ENCODE measurements at regions not wholly inside any gene's neighbourhood (a gene's known extent, or its start where the extent isn't known, plus 50 kb on each side); places are given as distances from the start of the nearest gene placed in this dataset.

- TF ChIP-seq USF1 (IDR thresholded peaks at IDR 0.05) = no peak
- TF ChIP-seq RAD21 (IDR thresholded peaks at IDR 0.05; ENCODE audit: low read depth) = no peak
- TF ChIP-seq YY1 (IDR thresholded peaks at IDR 0.05; ENCODE audit: low read depth) = no peak
- no peak for TF ChIP-seq EGR1 (IDR thresholded peaks at IDR 0.05)
- no peak for TF ChIP-seq EP300 (IDR thresholded peaks at IDR 0.05; ENCODE audit: borderline replicate concordance)
- no peak for TF ChIP-seq CEBPB (IDR thresholded peaks at IDR 0.05)
- TF ChIP-seq MAX (IDR thresholded peaks at IDR 0.05) = no peak
- TF ChIP-seq FOXM1 (IDR thresholded peaks at IDR 0.05; ENCODE audit: borderline replicate concordance, low read depth) = no peak
- no peak for TF ChIP-seq TAF1 (IDR thresholded peaks at IDR 0.05; ENCODE audit: low read depth)
- no peak for TF ChIP-seq NFIC (IDR thresholded peaks at IDR 0.05)
Observed at GRCh38 chr10:6734286-6734685, 154.2 kb upstream of the PRKCQ start.

GRCh38 chr10:6729861-6730344, 149.8 kb upstream of the PRKCQ start:
- no peak for TF ChIP-seq CREB1 (IDR thresholded peaks at IDR 0.05; ENCODE audit: low read depth)
- no peak for TF ChIP-seq ZBTB7A (IDR thresholded peaks at IDR 0.05; ENCODE audit: low read depth)
- no peak for TF ChIP-seq EP300 (IDR thresholded peaks at IDR 0.05; ENCODE audit: borderline replicate concordance)
- no peak for TF ChIP-seq NFIC (IDR thresholded peaks at IDR 0.05)
- no peak for TF ChIP-seq TAF1 (IDR thresholded peaks at IDR 0.05; ENCODE audit: low read depth)
- TF ChIP-seq MAX (IDR thresholded peaks at IDR 0.05) = no peak

- no peak for TF ChIP-seq MAX (IDR thresholded peaks at IDR 0.05)
- TF ChIP-seq CEBPB (IDR thresholded peaks at IDR 0.05) = no peak
- peak; percentile 25; the same call in 1 of the 2 replicates for TF ChIP-seq EP300 (IDR thresholded peaks at IDR 0.05; ENCODE audit: borderline replicate concordance)
- no peak for TF ChIP-seq TEAD4 (IDR thresholded peaks at IDR 0.05)
- no peak for TF ChIP-seq ZBTB7A (IDR thresholded peaks at IDR 0.05; ENCODE audit: low read depth)
- TF ChIP-seq FOXM1 (IDR thresholded peaks at IDR 0.05; ENCODE audit: borderline replicate concordance, low read depth) = no peak
Observed at GRCh38 chr10:6729071-6729774, 149.1 kb upstream of the PRKCQ start.

GRCh38 chr10:6726924-6727323, 146.8 kb upstream of the PRKCQ start:
- TF ChIP-seq RAD21 (IDR thresholded peaks at IDR 0.05; ENCODE audit: low read depth) (no peak), REST (IDR thresholded peaks at IDR 0.05; ENCODE audit: low read depth) (peak; percentile 63)

- TF ChIP-seq ZBTB7A (IDR thresholded peaks at IDR 0.05; ENCODE audit: low read depth) = no peak
- no peak for TF ChIP-seq TAF1 (IDR thresholded peaks at IDR 0.05; ENCODE audit: low read depth)
- TF ChIP-seq TCF12 (IDR thresholded peaks at IDR 0.05; ENCODE audit: low read depth) = no peak
- no peak for TF ChIP-seq MAX (IDR thresholded peaks at IDR 0.05)
- TF ChIP-seq REST (IDR thresholded peaks at IDR 0.05; ENCODE audit: low read depth) = no peak
- no peak for TF ChIP-seq YY1 (IDR thresholded peaks at IDR 0.05; ENCODE audit: low read depth)
- no peak for TF ChIP-seq CREB1 (IDR thresholded peaks at IDR 0.05; ENCODE audit: low read depth)
- no peak for TF ChIP-seq CEBPB (IDR thresholded peaks at IDR 0.05)
- no peak for TF ChIP-seq NFIC (IDR thresholded peaks at IDR 0.05)
- TF ChIP-seq EP300 (IDR thresholded peaks at IDR 0.05; ENCODE audit: borderline replicate concordance) = no peak
- no peak for TF ChIP-seq TEAD4 (IDR thresholded peaks at IDR 0.05)
- TF ChIP-seq USF1 (IDR thresholded peaks at IDR 0.05) = no peak
- TF ChIP-seq FOXM1 (IDR thresholded peaks at IDR 0.05; ENCODE audit: borderline replicate concordance, low read depth) = no peak
- TF ChIP-seq EGR1 (IDR thresholded peaks at IDR 0.05) = no peak
- no peak for TF ChIP-seq RAD21 (IDR thresholded peaks at IDR 0.05; ENCODE audit: low read depth)
Observed at GRCh38 chr10:6722616-6723004, 142.5 kb upstream of the PRKCQ start.

Data from Ishikawa (cell line).